Hematopoietic multipotent progenitor cell (in vitro differentiated cells): ENCODE measurements at regions not wholly inside any gene's neighbourhood (a gene's known extent, or its start where the extent isn't known, plus 50 kb on each side); places are given as distances from the start of the nearest gene placed in this dataset.

Experiments used
- DNase-seq, 3 donors: peaks; one replicate each; pipeline ENCODE4 v3.0.0-alpha.2; 2011 to 2015; ENCODE audit warnings: low read depth in 2 of 3, low spot score in 2 of 3

GRCh38 chr2:12826781-12827180 lies 110.0 kb downstream of the TRIB2 start:
- no peak for DNase-seq

GRCh38 chr2:12827721-12828120 lies 111.0 kb downstream of the TRIB2 start:
- DNase-seq = no peak

- DNase-seq = no peak
Measured at GRCh38 chr2:12828980-12829379, 112.2 kb downstream of the TRIB2 start.

GRCh38 chr2:12831016-12831415 lies 114.3 kb downstream of the TRIB2 start:
- DNase-seq = no peak

- DNase-seq = no peak
Measured at GRCh38 chr2:12834239-12834638, 117.5 kb downstream of the TRIB2 start.

GRCh38 chr2:12835733-12836132 lies 119.0 kb downstream of the TRIB2 start:
- DNase-seq = no peak

- no peak for DNase-seq
Measured at GRCh38 chr2:12839339-12839738, 122.6 kb downstream of the TRIB2 start.

- DNase-seq = no peak
Measured at GRCh38 chr2:12841021-12841420, 124.3 kb downstream of the TRIB2 start.

GRCh38 chr2:12842917-12843316 lies 126.2 kb downstream of the TRIB2 start:
- DNase-seq = no peak

GRCh38 chr2:12844511-12844910 lies 127.8 kb downstream of the TRIB2 start:
- no peak for DNase-seq

GRCh38 chr2:12847694-12848575 lies 131.2 kb downstream of the TRIB2 start:
- no peak for DNase-seq

- no peak for DNase-seq
Measured at GRCh38 chr2:12852135-12852534, 135.4 kb downstream of the TRIB2 start.

GRCh38 chr2:12854001-12854530 lies 137.3 kb downstream of the TRIB2 start:
- no peak for DNase-seq

- no peak for DNase-seq
Measured at GRCh38 chr2:12855508-12855907, 138.8 kb downstream of the TRIB2 start.

- DNase-seq = peak; percentile 17 to 88 (median 70)
Measured at GRCh38 chr2:12856934-12857601, 140.3 kb downstream of the TRIB2 start.

GRCh38 chr2:12857891-12858290 lies 141.2 kb downstream of the TRIB2 start:
- DNase-seq = no peak

GRCh38 chr2:12858786-12859185 lies 142.1 kb downstream of the TRIB2 start:
- no peak for DNase-seq

- DNase-seq = no peak
Measured at GRCh38 chr2:12861344-12861930, 144.7 kb downstream of the TRIB2 start.

- DNase-seq = no peak
Measured at GRCh38 chr2:12862541-12862940, 145.8 kb downstream of the TRIB2 start.

GRCh38 chr2:12863937-12864336 lies 147.2 kb downstream of the TRIB2 start:
- DNase-seq = no peak

- no peak for DNase-seq
Measured at GRCh38 chr2:12867631-12868287, 151.0 kb downstream of the TRIB2 start.
